B cell (primary cell): ENCODE measurements at regions not wholly inside any gene's neighbourhood (a gene's known extent, or its start where the extent isn't known, plus 50 kb on each side); places are given as distances from the start of the nearest gene placed in this dataset.

Experiments
- ATAC-seq: fragments of 200-7000 bp; cut with Tn5 transposase; one replicate; pipeline ENCODE4 v1.10.0; 2021; ENCODE audit warnings: low read depth, mild to moderate bottlenecking, moderate number of reproducible peaks, moderate library complexity
- CTCF ChIA-PET: fragments of 350-600 bp; sonication (Branson Sonifier 250); formaldehyde crosslinking; loops from one replicate; lab custom pipeline; 2021; ENCODE audit warnings: antibody characterized with exemption, inconsistent platforms; lab: Charles Lee
- POLR2A ChIA-PET: fragments of 350-600 bp; sonication (Branson Sonifier 250); formaldehyde crosslinking; loops from one replicate; lab custom pipeline; 2021; ENCODE audit warnings: antibody characterized with exemption; lab: Charles Lee
- DNase-seq: peaks from one replicate; pipeline ENCODE4 v3.0.0; 2013
- H2AFZ ChIP-seq: 2 replicates; pipeline ENCODE4 v1.6.1; 2012; ENCODE audit warnings: mild to moderate bottlenecking, low read depth, low read length; ENCODE audit not compliant: insufficient read depth, poor library complexity, severe bottlenecking
- H3K27ac ChIP-seq, 2 donors: 1 replicate in 1 of 2; 2 replicates in 1 of 2; pipeline ENCODE4 v1.5.1; 2012 to 2013; ENCODE audit warnings: low read length in 2 of 2, mild to moderate bottlenecking in 2 of 2, moderate library complexity in 1 of 2
- H3K27me3 ChIP-seq, 4 experiments: fragments of 200-600 bp in 1 of 4; sonication (generic) in 1 of 4; replicated peaks in 1 of 4; 1 replicate in 2 of 4; 2 replicates in 2 of 4; pipeline versions ENCODE4 v1.6.1 to v1.7.0; 2013 to 2016; ENCODE audit warnings: low read length in 3 of 4, mild to moderate bottlenecking in 2 of 4, mixed read lengths in 1 of 4, moderate library complexity in 1 of 4; ENCODE audit not compliant: insufficient read depth in 4 of 4, control insufficient read depth in 3 of 4; ENCODE audit errors: control extremely low read depth in 1 of 4
- H3K36me3 ChIP-seq, 2 experiments: replicated peaks in 1 of 2; 1 replicate in 1 of 2; 2 replicates in 1 of 2; pipeline versions ENCODE4 v1.6.1 to v1.7.1; 2013; ENCODE audit warnings: low read length in 1 of 2; ENCODE audit not compliant: insufficient read depth in 2 of 2, control insufficient read depth in 1 of 2; ENCODE audit errors: control extremely low read depth in 1 of 2, extremely low read depth in 1 of 2
- H3K4me1 ChIP-seq, 2 donors: fragments of 200-600 bp in 1 of 2; sonication (generic) in 1 of 2; 1 replicate in 1 of 2; 2 replicates in 1 of 2; pipeline versions ENCODE4 v1.5.1 to v1.6.1; 2013 to 2017; ENCODE audit warnings: low read length in 2 of 2; ENCODE audit not compliant: control insufficient read depth in 2 of 2, insufficient read depth in 2 of 2
- H3K4me2 ChIP-seq: replicated peaks from 2 replicates; pipeline ENCODE3; 2012; ENCODE audit warnings: mild to moderate bottlenecking, low read depth, low read length; ENCODE audit not compliant: poor library complexity, severe bottlenecking
- H3K4me3 ChIP-seq, 5 experiments: fragments of 200-600 bp in 1 of 5; sonication (generic) in 1 of 5; 1 replicate in 3 of 5; 2 replicates in 2 of 5; pipeline versions ENCODE4 v1.5.1 to v1.7.0; 2011 to 2016; ENCODE audit warnings: low read length in 4 of 5, mild to moderate bottlenecking in 4 of 5, low read depth in 2 of 5, control low read depth in 1 of 5, moderate library complexity in 1 of 5; ENCODE audit not compliant: insufficient read depth in 1 of 5; ENCODE audit errors: control extremely low read depth in 1 of 5, extremely low read depth in 1 of 5
- H3K79me2 ChIP-seq: fragments of 200-600 bp; sonication (generic); one replicate; pipeline ENCODE4 v1.6.0; 2016; ENCODE audit warnings: low read length; ENCODE audit not compliant: control insufficient read depth, insufficient read depth
- H3K9ac ChIP-seq: fragments of 200-600 bp; sonication (generic); 2 replicates; pipeline ENCODE4 v1.6.1; 2017; ENCODE audit warnings: mild to moderate bottlenecking, low read length, moderate library complexity
- H3K9me3 ChIP-seq, 3 donors: one replicate each; pipeline versions ENCODE4 v1.6.1 to v1.7.1; 2013; ENCODE audit warnings: low read length in 2 of 3; ENCODE audit not compliant: control insufficient read depth in 2 of 3, insufficient read depth in 1 of 3; ENCODE audit errors: control extremely low read depth in 1 of 3
- H4K20me1 ChIP-seq: 2 replicates; pipeline ENCODE4 v1.6.0; 2012; ENCODE audit warnings: mild to moderate bottlenecking, low read length; ENCODE audit not compliant: insufficient read depth, control insufficient read depth, poor library complexity, severe bottlenecking
- H3K27ac Mint-ChIP-seq: one replicate; pipeline ENCODE4 v1.8.0; 2021; ENCODE audit warnings: mixed read lengths
- H3K27me3 Mint-ChIP-seq: one replicate; pipeline ENCODE4 v1.8.0; 2021; ENCODE audit warnings: mixed read lengths
- H3K4me1 Mint-ChIP-seq: one replicate; pipeline ENCODE4 v1.8.0; 2021; ENCODE audit warnings: mixed read lengths
- H3K4me3 Mint-ChIP-seq: one replicate; pipeline ENCODE4 v1.8.0; 2021; ENCODE audit warnings: mixed read lengths
- H3K9me3 Mint-ChIP-seq: one replicate; pipeline ENCODE4 v1.8.0; 2022; ENCODE audit warnings: mixed read lengths; ENCODE audit not compliant: insufficient read depth
- CTCF ChIP-seq: fragments of 200-600 bp; IDR thresholded peaks from one replicate; pipeline ENCODE4 v1.8.0; 2022; ENCODE audit warnings: antibody characterized with exemption, mild to moderate bottlenecking
- EZH2 ChIP-seq: IDR thresholded peaks from 2 replicates; pipeline ENCODE4 v1.6.1; 2012; ENCODE audit warnings: borderline replicate concordance, low read depth, mild to moderate bottlenecking, moderate library complexity, low read length; ENCODE audit not compliant: insufficient read depth, poor library complexity, severe bottlenecking
- WGBS: methylation state at CpG from one replicate; pipeline ENCODE4 v1.1.5; 2013; ENCODE audit warnings: missing lambda C conversion rate; ENCODE audit not compliant: insufficient coverage; 5-methylcytosine and 5-hydroxymethylcytosine counted together
- intact Hi-C: fragments of 100-400 bp; cut with micrococcal nuclease; formaldehyde crosslinking; loops from one replicate; pipeline ENCODE4 v1.10.0; 2022

GRCh38 chr11:70865356-70865755 is 387.0 kb downstream of the SHANK2 start:
- no peak overlapping the region for H3K4me3 Mint-ChIP-seq
- Histone ChIP-seq H3K36me3 (no peaks in the 10 kb centered on the region), H3K4me2 (no peak overlapping the region), H4K20me1 (no peaks in the 10 kb centered on the region), H3K9ac (no peak overlapping the region), H3K79me2 (no peaks in the 10 kb centered on the region), H3K27me3 (no peaks in the 10 kb centered on the region), H3K4me1 (no peaks in the 10 kb centered on the region), H3K27ac (no peak overlapping the region), H2AFZ (no peak overlapping the region), H3K9me3 (no peaks in the 10 kb centered on the region), H3K4me3 (no peak overlapping the region)
- no peak for TF ChIP-seq CTCF
- TF ChIP-seq EZH2 = no peak
- ChIA-PET POLR2A (no interaction called here), CTCF (no interaction called here)
- ATAC-seq (no peak), DNase-seq (no peak)
- peaks cover 3% of the 10 kb centered on the region for H3K27me3 Mint-ChIP-seq
- no peaks in the 10 kb centered on the region for H3K9me3 Mint-ChIP-seq
- intact Hi-C loops = no loop called here
- H3K27ac Mint-ChIP-seq = no peak overlapping the region
- no peaks in the 10 kb centered on the region for H3K4me1 Mint-ChIP-seq
- 90% methylated on average over 8 of the region's 10 CpGs for WGBS

- H3K4me3 ChIP-seq = no peak overlapping the region
- CTCF ChIA-PET = no interaction called here
- H3K4me1 ChIP-seq = no peaks in the 10 kb centered on the region
- POLR2A ChIA-PET = no interaction called here
- no peaks in the 10 kb centered on the region for H3K79me2 ChIP-seq
- ATAC-seq (no peak), DNase-seq (no peak)
- TF ChIP-seq EZH2 (no peak), CTCF (no peak)
- Mint-ChIP-seq H3K27me3 (peaks cover 9% of the 10 kb centered on the region), H3K27ac (no peak overlapping the region), H3K4me1 (no peaks in the 10 kb centered on the region), H3K4me3 (no peak overlapping the region), H3K9me3 (no peaks in the 10 kb centered on the region)
- H3K4me2 ChIP-seq = no peak overlapping the region
- H3K36me3 ChIP-seq = no peaks in the 10 kb centered on the region
- H3K9ac ChIP-seq = no peak overlapping the region
- no peaks in the 10 kb centered on the region for H3K9me3 ChIP-seq
- no peaks in the 10 kb centered on the region for H4K20me1 ChIP-seq
- H3K27me3 ChIP-seq = no peaks in the 10 kb centered on the region
- WGBS = 75% methylated on average over 8 of the region's 9 CpGs
- no peak overlapping the region for H2AFZ ChIP-seq
- intact Hi-C loops = no loop called here
- no peak overlapping the region for H3K27ac ChIP-seq
Measured at GRCh38 chr11:70866834-70867233, 385.5 kb downstream of the SHANK2 start.
